Ascending aorta (tissue), 2 donors: ENCODE measurements at regions not wholly inside any gene's neighbourhood (a gene's known extent, or its start where the extent isn't known, plus 50 kb on each side); places are given as distances from the start of the nearest gene placed in this dataset.

ENCODE experiments used
- DNase-seq, 2 donors: peaks; one replicate each; pipeline ENCODE4 v3.0.0-alpha.2; 2019; ENCODE audit warnings: low spot score in 2 of 2
- H3K27ac ChIP-seq, 2 donors: fragments of 200-600 bp; sonication (generic); one replicate each; pipeline ENCODE4 v1.5.1; 2016 to 2017; ENCODE audit warnings: mild to moderate bottlenecking in 1 of 2
- H3K27me3 ChIP-seq: fragments of 200-600 bp; sonication (generic); one replicate; pipeline ENCODE4 v1.5.1; 2017
- H3K36me3 ChIP-seq, 2 donors: fragments of 200-600 bp; sonication (generic); one replicate each; pipeline ENCODE4 v1.5.1; 2016
- H3K4me1 ChIP-seq, 2 donors: fragments of 200-600 bp; sonication (generic); one replicate each; pipeline ENCODE4 v1.5.1; 2016 to 2017; ENCODE audit warnings: mild to moderate bottlenecking in 1 of 2
- H3K4me3 ChIP-seq, 2 donors: fragments of 200-600 bp; sonication (generic); one replicate each; pipeline ENCODE4 v1.5.1; 2016 to 2017; ENCODE audit warnings: mild to moderate bottlenecking in 1 of 2
- H3K9me3 ChIP-seq, 2 donors: fragments of 200-600 bp; sonication (generic); one replicate each; pipeline ENCODE4 v1.5.1; 2016
- intact Hi-C: fragments of 100-400 bp; cut with DNase I; formaldehyde crosslinking; loops from one replicate; pipeline ENCODE4 v1.15.1; 2023
- TF ChIP-seq, protein P1 (sequence below), 3 experiments: fragments of 200-600 bp in 2 of 3; fragments of 450-650 bp in 1 of 3; sonication (generic) in 2 of 3; IDR thresholded peaks; one replicate each; pipeline ENCODE4 v1.5.1; 2016 to 2019; ENCODE audit warnings: antibody characterized with exemption in 3 of 3, mild to moderate bottlenecking in 1 of 3, moderate library complexity in 1 of 3

DNA sequence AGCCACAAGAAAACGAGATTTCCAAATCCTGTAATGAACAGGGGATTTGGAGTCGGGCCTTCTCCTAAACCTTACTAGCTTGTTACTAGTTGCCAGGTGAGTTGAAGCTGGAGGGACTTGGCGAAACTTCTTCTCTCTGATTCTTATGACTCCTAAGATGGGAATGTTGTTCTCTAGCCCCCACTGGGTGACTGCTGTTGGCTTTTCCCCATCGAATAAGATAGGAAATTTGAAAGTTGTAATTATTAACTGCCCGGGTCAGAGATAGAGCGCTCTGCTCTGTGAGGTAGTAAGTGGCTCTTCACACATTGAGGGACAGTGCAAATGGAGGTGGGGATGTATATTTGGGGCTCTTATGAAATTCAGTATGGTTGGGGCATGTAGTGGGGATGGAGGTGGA lies 111.2 kb upstream of the MBNL2 start:
- no peak for DNase-seq
- Histone ChIP-seq H3K4me3 (no peak overlapping the region), H3K27me3 (no peaks in the 10 kb centered on the region), H3K9me3 (no peaks in the 10 kb centered on the region), H3K36me3 (no peaks in the 10 kb centered on the region), H3K4me1 (peaks cover 8 to 76% of the 10 kb centered on the region in 2 donors), H3K27ac (peak overlapping the region; percentile 77 to 78)
- intact Hi-C loops, result loop anchor here (1.0 to 10.0 kb wide), 8 partner anchors 112 to 1056 kb away; partner anchors contain the start of genes MBNL2 and UGGT2
- TF ChIP-seq, protein P1, sequence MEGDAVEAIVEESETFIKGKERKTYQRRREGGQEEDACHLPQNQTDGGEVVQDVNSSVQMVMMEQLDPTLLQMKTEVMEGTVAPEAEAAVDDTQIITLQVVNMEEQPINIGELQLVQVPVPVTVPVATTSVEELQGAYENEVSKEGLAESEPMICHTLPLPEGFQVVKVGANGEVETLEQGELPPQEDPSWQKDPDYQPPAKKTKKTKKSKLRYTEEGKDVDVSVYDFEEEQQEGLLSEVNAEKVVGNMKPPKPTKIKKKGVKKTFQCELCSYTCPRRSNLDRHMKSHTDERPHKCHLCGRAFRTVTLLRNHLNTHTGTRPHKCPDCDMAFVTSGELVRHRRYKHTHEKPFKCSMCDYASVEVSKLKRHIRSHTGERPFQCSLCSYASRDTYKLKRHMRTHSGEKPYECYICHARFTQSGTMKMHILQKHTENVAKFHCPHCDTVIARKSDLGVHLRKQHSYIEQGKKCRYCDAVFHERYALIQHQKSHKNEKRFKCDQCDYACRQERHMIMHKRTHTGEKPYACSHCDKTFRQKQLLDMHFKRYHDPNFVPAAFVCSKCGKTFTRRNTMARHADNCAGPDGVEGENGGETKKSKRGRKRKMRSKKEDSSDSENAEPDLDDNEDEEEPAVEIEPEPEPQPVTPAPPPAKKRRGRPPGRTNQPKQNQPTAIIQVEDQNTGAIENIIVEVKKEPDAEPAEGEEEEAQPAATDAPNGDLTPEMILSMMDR (IDR thresholded peaks at IDR 0.05), result no peak

DNA sequence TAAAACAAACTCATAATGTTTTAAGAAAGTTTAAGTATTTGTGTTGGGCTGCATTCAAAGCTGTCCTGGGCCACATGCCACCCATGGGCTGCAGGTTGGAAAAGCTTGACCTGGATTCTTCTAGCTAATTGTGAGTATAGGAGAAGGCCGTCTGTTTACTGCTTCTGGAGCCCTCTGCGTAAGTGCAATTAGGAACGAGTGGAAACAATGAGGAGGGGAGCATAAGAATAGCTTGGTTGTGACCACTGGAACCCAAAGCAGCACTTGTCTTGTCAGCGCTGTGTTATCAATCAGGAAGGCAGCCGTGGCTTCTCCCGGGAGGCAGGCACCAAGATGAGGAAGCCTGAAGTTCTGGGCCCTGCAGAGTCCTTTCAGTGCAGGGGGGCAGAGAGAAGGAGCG lies 110.4 kb upstream of the MBNL2 start:
- peak overlapping the region; percentile 77 to 78 for H3K27ac ChIP-seq
- TF ChIP-seq, protein P1 (IDR thresholded peaks at IDR 0.05), result no peak
- no peaks in the 10 kb centered on the region for H3K36me3 ChIP-seq
- intact Hi-C loops, result loop anchor here (2.0 to 10.0 kb wide), 6 partner anchors 111 to 1057 kb away; partner anchors contain the start of genes MBNL2 and UGGT2
- no peak for DNase-seq
- H3K9me3 ChIP-seq, result no peaks in the 10 kb centered on the region
- H3K4me1 ChIP-seq, result peaks cover 3 to 77% of the 10 kb centered on the region in 2 donors
- no peaks in the 10 kb centered on the region for H3K27me3 ChIP-seq
- H3K4me3 ChIP-seq, result no peak overlapping the region

DNA sequence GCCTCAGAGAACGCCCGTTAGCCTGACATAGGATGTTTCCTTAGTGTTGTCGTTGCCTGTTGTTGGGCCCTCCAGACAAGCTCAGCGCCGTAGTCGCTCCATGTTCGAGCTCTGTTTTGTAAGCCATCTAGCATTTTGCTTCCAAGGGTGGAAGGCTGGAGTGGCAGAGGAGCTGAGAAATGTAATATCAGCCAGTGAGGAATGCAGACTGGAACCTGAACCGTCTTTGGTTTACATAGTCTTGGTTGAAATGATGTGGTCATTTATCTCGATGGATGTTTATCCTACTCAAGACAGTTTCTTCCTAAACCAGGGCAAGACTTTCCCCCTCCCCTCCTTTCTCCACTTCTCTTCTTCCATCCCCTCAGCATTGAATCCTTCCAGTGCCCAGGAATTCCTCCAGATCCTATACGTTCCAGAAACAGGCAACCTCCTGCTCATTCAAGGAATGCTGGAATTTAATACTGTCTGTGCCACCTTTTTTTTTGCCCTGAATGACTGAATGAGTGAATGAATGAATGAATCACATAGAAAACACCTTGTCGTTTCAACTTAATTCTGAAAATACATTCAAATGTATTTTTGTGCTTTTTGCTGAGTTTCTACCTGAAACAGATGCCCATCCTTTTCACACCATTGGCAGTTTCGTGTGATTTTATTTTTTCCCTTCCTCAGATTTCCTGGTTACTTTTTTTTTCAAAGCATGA lies 109.5 kb upstream of the MBNL2 start:
- Histone ChIP-seq H3K27ac (peak overlapping the region; percentile 77 to 78), H3K4me3 (no peak overlapping the region), H3K9me3 (no peaks in the 10 kb centered on the region), H3K27me3 (no peaks in the 10 kb centered on the region), H3K4me1 (peaks cover 3 to 78% of the 10 kb centered on the region in 2 donors), H3K36me3 (no peaks in the 10 kb centered on the region)
- no peak for DNase-seq
- TF ChIP-seq, protein P1 (IDR thresholded peaks at IDR 0.05), result no peak
- intact Hi-C loops, result loop anchor here (5.0 to 10.0 kb wide), 4 partner anchors 165 to 1058 kb away; partner anchors contain the start of gene UGGT2

DNA sequence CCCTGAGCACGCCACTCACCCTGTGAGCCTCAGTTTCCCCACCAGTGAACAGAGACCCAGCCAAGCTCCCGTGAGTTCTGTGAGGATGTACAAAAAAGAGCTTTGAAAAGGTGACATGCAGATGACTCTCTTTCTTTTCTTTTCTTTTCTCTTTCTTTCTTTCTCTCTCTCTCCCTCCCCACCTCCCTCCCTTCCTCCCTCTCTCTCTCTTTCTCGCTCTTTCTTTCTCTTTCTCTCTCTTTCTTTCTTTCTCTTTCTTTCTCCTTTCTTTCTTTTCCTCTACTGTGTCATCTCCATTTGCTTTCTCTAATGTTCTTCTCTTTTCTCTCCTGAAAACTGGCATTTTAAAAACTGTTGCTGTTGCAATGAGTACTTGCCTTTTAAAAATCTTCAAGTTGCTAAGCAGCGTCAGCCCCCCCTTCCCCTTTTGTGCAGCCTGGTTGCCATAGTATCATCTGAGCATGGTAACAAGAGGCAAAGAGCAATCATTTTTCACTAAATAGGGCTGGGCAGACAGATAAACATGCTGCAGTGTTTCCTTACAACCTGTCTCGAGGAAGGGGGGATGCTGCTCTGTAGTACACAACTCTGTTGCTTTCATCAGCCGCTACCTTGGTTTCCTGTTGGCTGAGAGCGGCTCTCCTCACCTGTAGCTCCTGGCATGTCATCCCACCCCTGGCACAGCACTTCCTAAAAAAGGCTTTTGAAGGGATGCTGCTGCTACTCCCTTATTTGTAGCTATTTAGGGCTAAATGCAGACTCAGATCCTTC lies 108.7 kb upstream of the MBNL2 start:
- TF ChIP-seq, protein P1 (IDR thresholded peaks at IDR 0.05), result no peak
- Histone ChIP-seq H3K9me3 (no peaks in the 10 kb centered on the region), H3K27me3 (no peaks in the 10 kb centered on the region), H3K4me3 (no peak overlapping the region), H3K36me3 (no peaks in the 10 kb centered on the region), H3K4me1 (peaks cover 3 to 75% of the 10 kb centered on the region in 2 donors), H3K27ac (peak overlapping the region; percentile 77 to 78)
- intact Hi-C loops, result loop anchor here (5.0 to 10.0 kb wide), 4 partner anchors 164 to 1059 kb away; partner anchors contain the start of gene UGGT2
- DNase-seq, result no peak

DNA sequence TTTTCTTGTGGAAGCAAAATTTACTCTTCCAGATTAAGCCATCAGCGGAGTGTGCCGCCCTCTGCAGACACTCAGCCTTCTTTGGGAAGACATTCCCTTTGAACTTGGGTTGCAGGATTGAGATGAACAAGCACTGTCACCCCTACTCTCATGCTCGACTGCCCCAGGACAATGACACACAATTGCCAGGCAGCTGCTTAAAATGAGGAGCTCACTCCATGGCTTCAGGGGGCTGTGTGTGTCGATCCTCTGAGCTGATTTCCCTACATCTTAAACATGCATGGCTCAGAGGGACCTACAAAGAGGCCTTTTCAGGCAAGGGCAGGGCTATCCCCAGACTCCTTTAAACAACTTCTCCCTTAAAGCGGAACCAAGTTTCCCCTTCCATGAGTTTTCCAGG lies 107.5 kb upstream of the MBNL2 start:
- no peaks in the 10 kb centered on the region for H3K9me3 ChIP-seq
- intact Hi-C loops, result loop anchor here (5.0 to 10.0 kb wide), 4 partner anchors 163 to 1060 kb away; partner anchors contain the start of gene UGGT2
- H3K27ac ChIP-seq, result peak overlapping the region; percentile 77 to 78
- H3K4me1 ChIP-seq, result peaks cover 3 to 63% of the 10 kb centered on the region in 2 donors
- H3K4me3 ChIP-seq, result peak overlapping the region in 1 of 2 donors; percentile 36
- DNase-seq, result no peak
- TF ChIP-seq, protein P1 (IDR thresholded peaks at IDR 0.05), result no peak
- no peaks in the 10 kb centered on the region for H3K27me3 ChIP-seq
- no peaks in the 10 kb centered on the region for H3K36me3 ChIP-seq
